HG03196 (cell line): ENCODE measurements at regions not wholly inside any gene's neighbourhood (a gene's known extent, or its start where the extent isn't known, plus 50 kb on each side); places are given as distances from the start of the nearest gene placed in this dataset.
"Not testable (repeated sequence)": the region's sequence is repeated elsewhere in the genome, so short reads cannot be mapped to it uniquely, and the experiment has no call there.

Experiments used
- ATAC-seq: cut with Tn5 transposase; IDR thresholded peaks from one replicate; pipeline ENCODE4 v1.9.1; 2021; ENCODE audit not compliant: unreplicated experiment

DNA sequence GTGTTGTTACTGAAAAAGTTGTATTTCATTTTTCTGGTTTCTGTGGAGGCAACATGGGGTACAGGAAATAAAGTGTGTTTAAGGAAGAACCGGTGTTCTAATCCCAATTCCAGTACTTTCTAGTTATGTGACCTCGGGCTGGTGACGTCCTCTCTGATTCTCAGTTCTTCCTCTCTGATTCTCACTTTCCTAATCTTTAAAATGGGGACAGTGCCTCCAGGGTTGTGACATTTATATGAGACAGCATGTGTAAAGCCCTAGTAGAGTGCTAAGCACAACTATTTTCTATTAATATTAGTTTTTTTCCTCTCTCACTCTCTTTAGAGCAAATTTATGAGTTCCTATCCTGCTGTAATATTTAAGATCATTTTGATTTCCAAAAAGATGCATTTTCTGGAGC is 50.9 kb upstream of the PTPDC1 start:
- ATAC-seq: no peak

GRCh38 chr9:94031946-94032345 is 52.3 kb upstream of the PTPDC1 start:
- ATAC-seq: no peak

- ATAC-seq: no peak
Observed at GRCh38 chr9:94031380-94031779, 52.9 kb upstream of the PTPDC1 start.

DNA sequence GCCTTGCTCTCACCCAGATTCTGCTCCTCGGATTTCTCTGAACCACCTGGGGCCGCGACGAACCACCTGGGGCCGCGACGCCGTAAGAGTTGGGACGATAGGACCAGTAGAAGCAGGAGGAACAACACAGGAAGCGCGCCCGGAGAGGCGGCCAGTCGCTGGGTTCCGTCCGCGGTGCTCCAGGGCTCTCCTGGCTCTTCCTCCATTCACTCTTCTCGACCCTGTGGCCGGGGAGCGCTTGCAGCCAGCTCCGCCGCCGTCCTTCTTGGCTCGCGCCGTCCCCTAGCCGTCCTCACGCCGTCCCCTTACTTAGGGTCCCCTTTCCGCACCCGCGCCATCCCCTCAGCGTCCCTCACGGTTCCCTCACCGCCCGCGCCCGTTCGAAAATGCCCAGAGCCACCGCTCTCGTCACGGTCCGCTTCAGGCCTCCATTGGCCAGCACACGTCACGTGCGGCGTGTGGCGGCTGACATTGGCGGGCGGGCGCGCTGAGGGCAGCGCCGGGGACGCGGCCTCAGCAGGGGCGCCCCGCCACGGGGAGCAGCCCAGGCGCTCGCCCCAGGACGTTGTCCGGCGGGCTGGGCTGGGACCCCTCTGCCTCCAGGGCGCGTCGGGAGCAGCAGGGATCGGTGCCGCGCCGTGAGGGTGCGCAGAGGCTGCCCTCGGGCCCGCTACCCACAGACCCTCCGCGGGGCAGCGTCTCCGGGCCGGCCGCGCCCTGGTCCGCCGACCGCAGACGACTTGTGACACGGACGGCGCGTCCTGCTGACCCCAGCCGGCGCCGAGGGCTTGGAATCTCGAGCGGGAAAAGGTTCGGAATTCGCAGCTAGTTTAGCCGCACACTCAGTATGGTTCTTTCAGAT is 53.7 kb upstream of the PTPDC1 start:
- ATAC-seq: peak; percentile 95

- no peak for ATAC-seq
Observed at GRCh38 chr9:94029932-94030317, 54.3 kb upstream of the PTPDC1 start.

- no peak for ATAC-seq
Observed at GRCh38 chr9:94026816-94027215, 57.4 kb upstream of the PTPDC1 start.

- ATAC-seq: not testable (repeated sequence)
Observed at GRCh38 chr9:94022476-94022875, 61.8 kb upstream of the PTPDC1 start.

DNA sequence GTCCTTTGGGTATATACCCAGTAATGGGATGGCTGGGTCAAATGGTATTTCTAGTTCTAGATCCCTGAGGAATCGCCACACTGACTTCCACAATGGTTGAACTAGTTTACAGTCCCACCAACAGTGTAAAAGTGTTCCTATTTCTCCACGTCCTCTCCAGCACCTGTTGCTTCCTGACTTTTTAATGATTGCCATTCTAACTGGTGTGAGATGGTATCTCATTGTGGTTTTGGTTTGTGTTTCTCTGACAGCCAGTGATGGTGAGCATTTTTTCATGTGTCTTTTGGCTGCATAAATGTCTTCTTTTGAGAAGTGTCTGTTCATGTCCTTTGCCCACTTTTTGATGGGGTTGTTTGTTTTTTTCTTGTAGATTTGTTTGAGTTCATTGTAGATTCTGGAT is 63.4 kb upstream of the PTPDC1 start:
- ATAC-seq: not testable (repeated sequence)

GRCh38 chr9:94018628-94019027 is 63.5 kb upstream of the BARX1 start:
- no peak for ATAC-seq

DNA sequence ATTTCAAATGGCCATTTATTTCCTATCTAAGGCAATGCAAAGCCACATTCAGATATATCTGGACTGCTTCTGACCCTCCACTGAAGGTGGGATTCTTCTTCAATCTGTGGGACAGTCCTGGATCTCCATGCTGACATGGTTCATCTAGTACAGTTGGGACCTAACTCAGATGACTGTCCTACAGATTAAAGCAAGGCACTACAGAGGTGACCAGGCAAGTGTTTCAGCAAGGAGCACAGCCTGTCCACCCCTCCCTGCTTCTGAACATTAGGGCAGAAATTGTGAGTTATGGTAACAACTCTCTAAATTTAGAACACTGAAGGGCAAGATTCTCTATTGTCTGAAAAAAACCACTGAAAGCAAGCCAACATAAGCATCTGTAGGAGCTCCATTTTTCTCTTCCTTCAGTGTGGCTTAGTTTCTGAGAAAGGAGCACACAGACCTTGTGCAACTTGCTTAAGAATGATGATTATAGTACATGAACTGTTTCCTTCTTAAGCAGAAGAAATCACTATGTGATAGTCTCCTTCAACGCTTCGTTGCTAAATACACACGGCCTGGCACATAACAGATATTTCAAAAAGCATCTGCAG is 62.9 kb upstream of the BARX1 start:
- ATAC-seq: no peak

DNA sequence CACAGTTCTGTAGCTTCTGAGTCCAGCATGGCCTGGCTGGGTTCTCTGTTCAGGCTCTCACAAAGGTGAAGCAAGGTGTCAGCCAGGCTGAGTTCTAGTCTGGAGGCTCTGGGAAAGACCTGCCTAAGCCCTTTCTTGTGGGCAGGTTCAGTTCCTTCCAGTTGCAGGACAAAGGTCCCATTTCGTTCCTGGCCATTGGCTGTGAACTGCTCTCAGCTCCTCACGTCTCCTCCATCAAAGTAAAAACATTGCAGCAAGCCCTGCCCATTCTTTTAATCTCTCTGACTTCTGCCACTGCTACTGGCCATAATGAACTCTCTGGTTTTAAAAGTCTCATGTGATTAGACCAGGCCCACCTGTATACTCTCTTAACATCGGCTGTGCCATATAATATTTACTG is 61.6 kb upstream of the BARX1 start:
- no peak for ATAC-seq

DNA sequence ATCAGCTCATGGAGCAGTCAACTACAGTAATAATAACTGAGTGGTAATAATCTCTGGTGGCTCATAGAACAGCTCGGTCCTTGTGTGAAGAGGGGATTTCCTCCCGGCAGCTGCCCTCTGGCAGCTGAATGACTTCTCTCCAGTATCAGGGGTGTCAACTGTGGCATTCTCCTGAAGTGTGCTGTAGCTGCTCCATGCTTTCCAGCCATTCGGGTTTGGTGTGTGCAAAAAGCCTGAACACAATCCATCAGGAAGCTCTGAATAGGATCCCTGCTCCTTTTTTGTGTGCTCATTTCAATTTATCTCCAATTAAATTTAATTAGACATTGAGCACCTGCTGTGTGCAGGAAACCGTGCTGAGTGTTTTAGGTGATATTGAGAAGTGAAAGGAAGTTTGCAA is 59.8 kb upstream of the BARX1 start:
- ATAC-seq: no peak

GRCh38 chr9:94014066-94014654 is 59.0 kb upstream of the BARX1 start:
- no peak for ATAC-seq

DNA sequence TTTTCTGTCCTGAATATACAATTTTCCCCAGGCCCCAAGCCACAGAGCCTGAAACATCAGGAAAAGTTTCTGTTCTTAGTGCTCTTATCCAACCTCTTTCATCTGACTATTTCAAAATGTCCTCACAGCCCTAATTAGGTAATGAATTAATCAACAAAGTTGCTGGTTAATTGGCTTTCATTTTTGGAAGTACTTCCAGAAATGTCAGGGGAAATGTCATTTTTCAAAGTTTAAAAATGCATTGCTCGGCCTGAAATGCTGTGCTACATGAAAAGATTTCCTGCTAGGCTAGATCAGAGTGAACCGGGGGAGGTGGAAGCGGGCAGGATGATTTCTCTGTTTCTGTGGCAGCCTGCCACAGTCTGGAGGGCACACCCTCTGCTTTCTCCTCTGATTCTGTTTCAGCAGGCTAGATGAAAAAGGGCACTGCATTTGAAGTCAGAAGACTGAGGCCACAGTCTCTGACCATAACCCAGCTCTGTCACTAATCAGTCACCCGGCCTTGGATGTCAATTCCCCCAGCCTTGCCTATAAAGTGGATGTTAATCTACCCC is 55.9 kb upstream of the BARX1 start:
- ATAC-seq: no peak

GRCh38 chr9:94005272-94005901 is 50.2 kb upstream of the BARX1 start:
- ATAC-seq: no peak
